H9 (cell line): ENCODE measurements at regions not wholly inside any gene's neighbourhood (a gene's known extent, or its start where the extent isn't known, plus 50 kb on each side); places are given as distances from the start of the nearest gene placed in this dataset.

Experiments
- DNase-seq: peaks from one replicate; pipeline ENCODE4 v3.0.0-alpha.2; 2017
- H2AFZ ChIP-seq: one replicate; pipeline ENCODE4 v1.6.1; 2013; ENCODE audit warnings: mild to moderate bottlenecking, low read length, control low read depth, moderate library complexity
- H2AK5ac ChIP-seq: 2 replicates; pipeline ENCODE4 v1.6.1; 2013; ENCODE audit warnings: low read length, control low read depth, mixed read lengths; ENCODE audit not compliant: insufficient read length
- H2BK120ac ChIP-seq: one replicate; pipeline ENCODE4 v1.6.1; 2013; ENCODE audit warnings: low read depth, mild to moderate bottlenecking, low read length, control low read depth, inconsistent platforms; ENCODE audit not compliant: poor library complexity, severe bottlenecking
- H2BK12ac ChIP-seq: 2 replicates; pipeline ENCODE4 v1.6.1; 2013; ENCODE audit warnings: low read length, control low read depth, mixed read lengths, low read depth; ENCODE audit not compliant: insufficient read length
- H2BK15ac ChIP-seq: 2 replicates; pipeline ENCODE4 v1.6.1; 2013; ENCODE audit warnings: low read depth, low read length, control low read depth
- H2BK20ac ChIP-seq: one replicate; pipeline ENCODE4 v1.6.1; 2013; ENCODE audit warnings: low read depth, mild to moderate bottlenecking, low read length, control low read depth, inconsistent platforms; ENCODE audit not compliant: poor library complexity, severe bottlenecking
- H2BK5ac ChIP-seq: 2 replicates; pipeline ENCODE4 v1.6.1; 2013; ENCODE audit warnings: low read length, control low read depth, mixed read lengths; ENCODE audit not compliant: insufficient read length
- H3K14ac ChIP-seq: 2 replicates; pipeline ENCODE4 v1.6.1; 2013; ENCODE audit warnings: low read length, control low read depth; ENCODE audit not compliant: insufficient read depth
- H3K18ac ChIP-seq: 2 replicates; pipeline ENCODE4 v1.6.1; 2013; ENCODE audit warnings: low read depth, mild to moderate bottlenecking, mixed read lengths, low read length, control low read depth; ENCODE audit not compliant: insufficient read length
- H3K23ac ChIP-seq: 2 replicates; pipeline ENCODE4 v1.6.1; 2013; ENCODE audit warnings: low read length, control low read depth, mixed read lengths, low read depth; ENCODE audit not compliant: insufficient read length
- H3K23me2 ChIP-seq: 2 replicates; pipeline ENCODE4 v1.6.1; 2013; ENCODE audit warnings: low read depth, mild to moderate bottlenecking, mixed read lengths, low read length, control low read depth; ENCODE audit not compliant: insufficient read length, poor library complexity, severe bottlenecking
- H3K27ac ChIP-seq: 2 replicates; pipeline ENCODE4 v1.5.1; 2013; ENCODE audit warnings: low read length, control low read depth, mixed read lengths, low read depth; ENCODE audit not compliant: insufficient read length
- H3K27me3 ChIP-seq: 2 replicates; pipeline ENCODE4 v1.6.1; 2013; ENCODE audit warnings: low read length, control low read depth, inconsistent platforms; ENCODE audit not compliant: insufficient read depth
- H3K4ac ChIP-seq: 2 replicates; pipeline ENCODE4 v1.6.1; 2013; ENCODE audit warnings: low read depth, mild to moderate bottlenecking, control low read depth, inconsistent platforms, low read length, moderate library complexity
- H3K4me1 ChIP-seq: 2 replicates; pipeline ENCODE4 v1.6.1; 2013; ENCODE audit warnings: low read length, control low read depth, inconsistent platforms; ENCODE audit not compliant: insufficient read depth
- H3K4me2 ChIP-seq: 2 replicates; pipeline ENCODE4 v1.6.1; 2013; ENCODE audit warnings: low read length, control low read depth, mixed read lengths; ENCODE audit not compliant: insufficient read length, insufficient read depth
- H3K56ac ChIP-seq: 2 replicates; pipeline ENCODE4 v1.6.1; 2013; ENCODE audit warnings: low read depth, mild to moderate bottlenecking, mixed read lengths, low read length, control low read depth; ENCODE audit not compliant: insufficient read length
- H3K79me1 ChIP-seq: 2 replicates; pipeline ENCODE4 v1.6.1; 2013; ENCODE audit warnings: low read depth, mild to moderate bottlenecking, moderate library complexity, low read length, control low read depth, inconsistent platforms; ENCODE audit not compliant: insufficient read depth, poor library complexity, severe bottlenecking
- H3K79me2 ChIP-seq: 2 replicates; pipeline ENCODE4 v1.6.1; 2013; ENCODE audit warnings: low read length, control low read depth, inconsistent platforms; ENCODE audit not compliant: insufficient read depth
- H3K9ac ChIP-seq: 2 replicates; pipeline ENCODE4 v1.6.1; 2013; ENCODE audit warnings: low read length, control low read depth, mixed read lengths; ENCODE audit not compliant: insufficient read length; ENCODE audit errors: extremely low read depth
- H3K9me3 ChIP-seq: one replicate; pipeline ENCODE4 v1.6.1; 2013; ENCODE audit warnings: low read depth, low read length, inconsistent platforms; ENCODE audit not compliant: control insufficient read depth
- H3T11ph ChIP-seq: one replicate; pipeline ENCODE4 v1.6.1; 2013; ENCODE audit warnings: mild to moderate bottlenecking, low read length, control low read depth, inconsistent platforms
- H4K20me1 ChIP-seq: one replicate; pipeline ENCODE4 v1.6.1; 2013; ENCODE audit not compliant: control insufficient read depth, insufficient read length, insufficient read depth
- H4K5ac ChIP-seq: 2 replicates; pipeline ENCODE4 v1.6.1; 2013; ENCODE audit warnings: low read depth, mild to moderate bottlenecking, mixed read lengths, low read length, control low read depth; ENCODE audit not compliant: insufficient read length
- H4K8ac ChIP-seq: replicated peaks from 2 replicates; pipeline ENCODE4 v1.6.1; 2013; ENCODE audit warnings: low read length, control low read depth, mixed read lengths, low read depth; ENCODE audit not compliant: insufficient read length
- H4K91ac ChIP-seq: 2 replicates; pipeline ENCODE4 v1.6.1; 2013; ENCODE audit warnings: low read depth, mild to moderate bottlenecking, moderate library complexity, mixed read lengths, low read length, control low read depth; ENCODE audit not compliant: insufficient read length
- H3K27ac Mint-ChIP-seq, 3 experiments: 2 replicates in 2 of 3; 3 replicates in 1 of 3; pipeline ENCODE4 v1.8.0; 2020 to 2021; ENCODE audit warnings: mixed read lengths in 3 of 3, mild to moderate bottlenecking in 1 of 3, moderate library complexity in 1 of 3
- H3K27me3 Mint-ChIP-seq: 2 replicates; pipeline ENCODE4 v1.8.0; 2021; ENCODE audit warnings: low read depth, mild to moderate bottlenecking, moderate library complexity, mixed read lengths
- H3K36me3 Mint-ChIP-seq, 3 experiments: 2 replicates in 2 of 3; 3 replicates in 1 of 3; pipeline ENCODE4 v1.8.0; 2020 to 2021; ENCODE audit warnings: low read depth in 3 of 3, mixed read lengths in 3 of 3; ENCODE audit not compliant: insufficient read depth in 1 of 3
- H3K4me1 Mint-ChIP-seq, 2 experiments: 2 replicates each; pipeline ENCODE4 v1.8.0; 2020; ENCODE audit warnings: mixed read lengths in 2 of 2
- H3K4me3 Mint-ChIP-seq, 2 experiments: 2 replicates in 1 of 2; 3 replicates in 1 of 2; pipeline ENCODE4 v1.8.0; 2020 to 2021; ENCODE audit warnings: mild to moderate bottlenecking in 2 of 2, mixed read lengths in 2 of 2, moderate library complexity in 1 of 2
- H3K9me3 Mint-ChIP-seq, 2 experiments: 2 replicates in 1 of 2; 3 replicates in 1 of 2; pipeline ENCODE4 v1.8.0; 2020; ENCODE audit warnings: mild to moderate bottlenecking in 2 of 2, mixed read lengths in 2 of 2, moderate library complexity in 1 of 2
- WGBS: extraction: QIAGEN DNeasy Blood & Tissue Kit; methylation state at CpG from one replicate; pipeline ENCODE4 v1.1.7; 2013; ENCODE audit warnings: missing lambda C conversion rate, low lambda C conversion rate, mixed read lengths; ENCODE audit not compliant: insufficient read length; ENCODE audit errors: extremely low coverage; 5-methylcytosine and 5-hydroxymethylcytosine counted together
- TF ChIP-seq, protein P1 (sequence below): fragments of 200-600 bp; sonication (generic); conservative IDR thresholded peaks from 3 replicates; pipeline ENCODE4 v1.8.0; 2021; ENCODE audit warnings: antibody characterized with exemption, mild to moderate bottlenecking

DNA sequence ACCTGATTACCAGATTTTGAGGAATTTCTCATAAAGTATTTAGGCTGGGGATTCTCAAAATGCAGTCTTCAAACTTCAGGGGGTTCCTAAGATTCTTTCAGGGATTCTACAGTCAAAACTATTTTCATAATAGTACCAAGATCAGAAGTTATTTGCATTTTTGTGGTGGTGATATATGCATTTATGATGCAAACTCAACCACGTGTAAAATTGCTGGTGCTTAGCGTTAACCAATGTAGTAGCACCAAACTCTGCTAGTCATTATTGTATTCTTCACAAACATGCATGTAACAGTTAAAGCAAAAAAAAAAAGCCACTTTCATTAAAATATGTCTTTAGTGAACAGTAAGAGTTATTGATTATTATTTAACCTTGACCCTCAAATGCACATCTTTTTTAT, 274.9 kb upstream of the DNAJC19 start:
- Histone ChIP-seq H3K27ac (no peak overlapping the region), H2AFZ (no peak overlapping the region), H3K9ac (no peak overlapping the region), H3K4me1 (no peaks in the 10 kb centered on the region), H3K9me3 (no peaks in the 10 kb centered on the region), H2BK12ac (no peak overlapping the region), H3K23me2 (no peaks in the 10 kb centered on the region), H3K18ac (no peak overlapping the region), H4K20me1 (no peaks in the 10 kb centered on the region), H3K27me3 (no peaks in the 10 kb centered on the region), H2BK20ac (no peak overlapping the region), H2AK5ac (no peak overlapping the region), H3K56ac (no peak overlapping the region), H3K4me2 (no peak overlapping the region), H3K14ac (no peak overlapping the region), H3K4ac (no peak overlapping the region), H4K91ac (no peak overlapping the region), H3K23ac (no peak overlapping the region), H3K79me2 (no peaks in the 10 kb centered on the region), H4K8ac (no peak overlapping the region), H3K79me1 (no peaks in the 10 kb centered on the region), H2BK5ac (no peak overlapping the region), H3T11ph (no peak overlapping the region), H4K5ac (no peak overlapping the region), H2BK120ac (no peak overlapping the region), H2BK15ac (no peak overlapping the region)
- no peak for DNase-seq
- H3K9me3 Mint-ChIP-seq = no peaks in the 10 kb centered on the region
- H3K4me3 Mint-ChIP-seq = no peak overlapping the region
- WGBS = no CpG with 5 or more reads among the region's 2 CpGs
- no peaks in the 10 kb centered on the region for H3K4me1 Mint-ChIP-seq
- H3K36me3 Mint-ChIP-seq = no peaks in the 10 kb centered on the region
- TF ChIP-seq, protein P1, sequence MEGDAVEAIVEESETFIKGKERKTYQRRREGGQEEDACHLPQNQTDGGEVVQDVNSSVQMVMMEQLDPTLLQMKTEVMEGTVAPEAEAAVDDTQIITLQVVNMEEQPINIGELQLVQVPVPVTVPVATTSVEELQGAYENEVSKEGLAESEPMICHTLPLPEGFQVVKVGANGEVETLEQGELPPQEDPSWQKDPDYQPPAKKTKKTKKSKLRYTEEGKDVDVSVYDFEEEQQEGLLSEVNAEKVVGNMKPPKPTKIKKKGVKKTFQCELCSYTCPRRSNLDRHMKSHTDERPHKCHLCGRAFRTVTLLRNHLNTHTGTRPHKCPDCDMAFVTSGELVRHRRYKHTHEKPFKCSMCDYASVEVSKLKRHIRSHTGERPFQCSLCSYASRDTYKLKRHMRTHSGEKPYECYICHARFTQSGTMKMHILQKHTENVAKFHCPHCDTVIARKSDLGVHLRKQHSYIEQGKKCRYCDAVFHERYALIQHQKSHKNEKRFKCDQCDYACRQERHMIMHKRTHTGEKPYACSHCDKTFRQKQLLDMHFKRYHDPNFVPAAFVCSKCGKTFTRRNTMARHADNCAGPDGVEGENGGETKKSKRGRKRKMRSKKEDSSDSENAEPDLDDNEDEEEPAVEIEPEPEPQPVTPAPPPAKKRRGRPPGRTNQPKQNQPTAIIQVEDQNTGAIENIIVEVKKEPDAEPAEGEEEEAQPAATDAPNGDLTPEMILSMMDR = no peak
- H3K27me3 Mint-ChIP-seq = no peaks in the 10 kb centered on the region
- no peak overlapping the region for H3K27ac Mint-ChIP-seq
